Tibial nerve (tissue), 4 donors: ENCODE measurements at regions not wholly inside any gene's neighbourhood (a gene's known extent, or its start where the extent isn't known, plus 50 kb on each side); places are given as distances from the start of the nearest gene placed in this dataset.

Source experiments
- DNase-seq, 2 donors: peaks; one replicate each; pipeline ENCODE4 v3.0.0-alpha.2; 2019; ENCODE audit warnings: low spot score in 2 of 2
- H3K27ac ChIP-seq, 4 donors: fragments of 200-600 bp; sonication (generic) in 3 of 4; one replicate each; pipeline ENCODE4 v1.5.1; 2017 to 2019; ENCODE audit warnings: mild to moderate bottlenecking in 1 of 4
- H3K27me3 ChIP-seq, 2 donors: fragments of 200-600 bp; sonication (generic) in 1 of 2; one replicate each; pipeline versions ENCODE4 v1.5.1 to v1.6.0; 2017 to 2019
- H3K36me3 ChIP-seq, 3 donors: fragments of 200-600 bp; sonication (generic); one replicate each; pipeline ENCODE4 v1.5.1; 2018 to 2019
- H3K4me1 ChIP-seq, 4 donors: fragments of 200-600 bp; sonication (generic) in 3 of 4; one replicate each; pipeline ENCODE4 v1.5.1; 2017 to 2019
- H3K4me3 ChIP-seq, 4 donors: fragments of 200-600 bp; sonication (generic) in 3 of 4; one replicate each; pipeline ENCODE4 v1.5.1; 2017 to 2019; ENCODE audit warnings: mild to moderate bottlenecking in 1 of 4, moderate library complexity in 1 of 4
- H3K9me3 ChIP-seq, 4 donors: fragments of 200-600 bp; sonication (generic) in 3 of 4; one replicate each; pipeline ENCODE4 v1.5.1; 2017 to 2019
- EP300 ChIP-seq, 2 donors: sonication (generic); formaldehyde crosslinking; IDR thresholded peaks; one replicate each; pipeline ENCODE4 v1.6.1; 2017; ENCODE audit warnings: antibody characterized with exemption in 2 of 2, mild to moderate bottlenecking in 1 of 2
- POLR2A ChIP-seq, 2 donors: fragments of 450-650 bp; IDR thresholded peaks; one replicate each; pipeline ENCODE4 v1.6.1; 2017; ENCODE audit warnings: antibody characterized with exemption in 2 of 2, mild to moderate bottlenecking in 2 of 2, moderate library complexity in 2 of 2
- WGBS, 2 donors: methylation state at CpG; one replicate each; pipeline ENCODE4 v1.1.5; 2018; 5-methylcytosine and 5-hydroxymethylcytosine counted together
- TF ChIP-seq, protein P1 (sequence below), 5 experiments: fragments of 200-600 bp in 3 of 5; fragments of 450-650 bp in 2 of 5; sonication (generic) in 3 of 5; IDR thresholded peaks; one replicate each; pipeline ENCODE4 v1.5.1; 2016 to 2019; ENCODE audit warnings: antibody characterized with exemption in 5 of 5, mild to moderate bottlenecking in 3 of 5, moderate library complexity in 2 of 5

DNA sequence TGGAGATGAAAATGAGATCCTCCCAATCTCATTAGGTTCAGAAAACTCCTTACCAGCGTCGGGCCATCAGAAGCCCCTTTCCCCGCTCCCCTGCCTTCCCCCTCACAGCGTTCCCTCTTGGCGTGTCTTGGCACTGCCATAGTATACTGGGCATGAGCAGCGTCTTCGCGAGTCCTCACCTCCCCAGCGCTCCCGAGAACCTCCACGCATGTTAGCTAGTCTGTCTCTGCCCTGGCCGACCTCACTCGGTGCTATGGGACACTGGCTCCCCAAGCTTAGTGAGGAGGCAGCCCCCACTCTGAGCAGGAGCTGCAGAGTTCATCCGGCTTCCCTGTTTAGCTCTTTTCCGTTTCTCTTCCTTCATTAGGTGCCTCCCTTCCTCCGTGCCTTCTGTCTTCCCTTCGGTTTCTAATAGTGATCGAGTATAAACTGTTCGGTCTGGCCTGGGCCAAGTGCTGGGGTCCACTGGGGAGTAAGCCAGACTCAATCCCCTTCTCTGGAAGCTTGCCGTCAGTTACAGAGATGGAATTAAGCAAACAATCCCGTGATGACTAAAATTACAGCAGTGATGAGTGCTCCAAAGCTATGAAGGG, 63.8 kb upstream of the OPCML start:
- Histone ChIP-seq H3K36me3 (no peaks in the 10 kb centered on the region), H3K4me3 (no peak overlapping the region), H3K27ac (no peak overlapping the region), H3K9me3 (no peaks in the 10 kb centered on the region), H3K4me1 (no peaks in the 10 kb centered on the region), H3K27me3 (no peaks in the 10 kb centered on the region)
- TF ChIP-seq EP300 (IDR thresholded peaks at IDR 0.05) (no peak), POLR2A (IDR thresholded peaks at IDR 0.05) (no peak)
- TF ChIP-seq, protein P1, sequence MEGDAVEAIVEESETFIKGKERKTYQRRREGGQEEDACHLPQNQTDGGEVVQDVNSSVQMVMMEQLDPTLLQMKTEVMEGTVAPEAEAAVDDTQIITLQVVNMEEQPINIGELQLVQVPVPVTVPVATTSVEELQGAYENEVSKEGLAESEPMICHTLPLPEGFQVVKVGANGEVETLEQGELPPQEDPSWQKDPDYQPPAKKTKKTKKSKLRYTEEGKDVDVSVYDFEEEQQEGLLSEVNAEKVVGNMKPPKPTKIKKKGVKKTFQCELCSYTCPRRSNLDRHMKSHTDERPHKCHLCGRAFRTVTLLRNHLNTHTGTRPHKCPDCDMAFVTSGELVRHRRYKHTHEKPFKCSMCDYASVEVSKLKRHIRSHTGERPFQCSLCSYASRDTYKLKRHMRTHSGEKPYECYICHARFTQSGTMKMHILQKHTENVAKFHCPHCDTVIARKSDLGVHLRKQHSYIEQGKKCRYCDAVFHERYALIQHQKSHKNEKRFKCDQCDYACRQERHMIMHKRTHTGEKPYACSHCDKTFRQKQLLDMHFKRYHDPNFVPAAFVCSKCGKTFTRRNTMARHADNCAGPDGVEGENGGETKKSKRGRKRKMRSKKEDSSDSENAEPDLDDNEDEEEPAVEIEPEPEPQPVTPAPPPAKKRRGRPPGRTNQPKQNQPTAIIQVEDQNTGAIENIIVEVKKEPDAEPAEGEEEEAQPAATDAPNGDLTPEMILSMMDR (IDR thresholded peaks at IDR 0.05): no peak
- 85 to 89% methylated on average over 21 of the region's 21 CpGs for WGBS, 2 donors
- no peak for DNase-seq

DNA sequence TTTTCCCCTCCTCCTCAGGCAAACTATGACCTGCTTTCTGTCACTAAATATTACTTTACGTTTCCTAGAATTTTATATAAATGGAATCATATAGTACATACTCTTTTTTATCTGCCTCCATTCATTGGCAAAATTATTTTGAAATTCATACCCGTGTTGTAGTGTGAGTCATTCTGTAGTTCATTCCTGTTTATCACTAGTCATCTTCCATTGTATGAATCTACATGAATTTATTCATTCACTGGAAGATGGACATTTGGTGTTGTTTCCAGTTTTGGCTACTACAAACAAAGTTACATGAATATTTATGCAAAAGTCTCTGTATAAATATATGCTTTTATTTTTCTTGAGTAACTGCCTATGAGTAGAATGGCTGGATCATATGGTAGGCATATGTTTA, 60.7 kb upstream of the OPCML start:
- no peak overlapping the region for H3K4me3 ChIP-seq
- H3K9me3 ChIP-seq: no peaks in the 10 kb centered on the region
- no peaks in the 10 kb centered on the region for H3K36me3 ChIP-seq
- H3K27me3 ChIP-seq: no peaks in the 10 kb centered on the region
- no peak overlapping the region for H3K27ac ChIP-seq
- DNase-seq: no peak
- H3K4me1 ChIP-seq: no peaks in the 10 kb centered on the region
- TF ChIP-seq POLR2A (IDR thresholded peaks at IDR 0.05) (no peak), EP300 (IDR thresholded peaks at IDR 0.05) (no peak)
- TF ChIP-seq, protein P1 (IDR thresholded peaks at IDR 0.05): no peak
- WGBS, 2 donors: 66 to 73% methylated on average over 2 of the region's 2 CpGs

DNA sequence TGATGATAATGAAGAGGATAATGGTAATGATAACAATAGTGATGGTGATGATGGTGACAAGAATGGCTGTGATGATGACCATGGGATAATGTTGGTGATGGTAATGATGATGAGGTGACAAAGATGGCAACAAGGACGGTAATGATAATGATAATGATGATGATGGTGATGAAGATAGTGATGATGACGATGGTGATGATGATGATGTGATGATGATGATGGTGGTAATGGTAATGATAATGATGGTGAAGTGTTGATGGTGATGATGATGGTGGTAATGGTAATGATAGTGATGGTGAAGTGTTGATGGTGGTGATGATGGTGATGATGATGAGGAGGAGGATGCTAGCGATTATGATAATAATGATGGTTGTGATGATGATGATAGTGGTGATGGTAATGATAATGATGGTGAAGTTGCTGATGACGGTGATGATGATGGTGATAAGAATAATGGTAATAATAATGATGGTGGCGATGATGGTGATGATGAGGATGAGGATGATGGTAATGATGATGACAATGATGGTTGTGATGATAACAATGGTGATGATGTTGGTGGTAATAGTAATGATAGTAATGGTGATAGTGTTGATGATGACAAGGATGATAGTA, 54.7 kb upstream of the OPCML start:
- no peaks in the 10 kb centered on the region for H3K36me3 ChIP-seq
- H3K27ac ChIP-seq: no peak overlapping the region
- 92 to 94% methylated on average over 5 of the region's 5 CpGs for WGBS, 2 donors
- TF ChIP-seq EP300 (IDR thresholded peaks at IDR 0.05): no peak
- TF ChIP-seq, protein P1 (IDR thresholded peaks at IDR 0.05): no peak
- no peak for TF ChIP-seq POLR2A (IDR thresholded peaks at IDR 0.05)
- peaks cover 0 to 7% (median 0%) of the 10 kb centered on the region in 4 donors for H3K9me3 ChIP-seq
- no peak overlapping the region for H3K4me3 ChIP-seq
- no peaks in the 10 kb centered on the region for H3K4me1 ChIP-seq
- no peak for DNase-seq
- no peaks in the 10 kb centered on the region for H3K27me3 ChIP-seq

DNA sequence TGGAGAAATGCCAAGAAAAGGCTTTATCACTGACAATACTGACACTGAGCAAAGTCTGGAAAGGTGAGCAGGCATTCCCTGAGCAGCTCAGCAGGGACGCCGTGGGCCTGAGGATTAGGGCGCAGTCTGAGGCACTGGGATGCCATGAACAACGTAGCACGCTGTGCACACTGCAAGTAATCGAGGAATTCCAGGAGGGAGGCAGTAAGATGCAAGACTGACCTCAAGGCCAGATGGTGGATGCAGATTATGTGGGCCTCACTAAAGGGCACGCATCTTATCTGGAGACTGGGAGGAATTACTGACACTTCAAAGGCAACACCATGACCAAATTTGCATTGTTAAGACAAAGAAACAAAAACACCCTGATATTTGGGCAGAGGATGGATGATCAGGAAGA, 50.4 kb upstream of the OPCML start:
- WGBS, 2 donors: 72 to 75% methylated on average over 7 of the region's 7 CpGs
- DNase-seq: no peak
- H3K4me1 ChIP-seq: no peaks in the 10 kb centered on the region
- TF ChIP-seq, protein P1 (IDR thresholded peaks at IDR 0.05): no peak
- TF ChIP-seq POLR2A (IDR thresholded peaks at IDR 0.05) (no peak), EP300 (IDR thresholded peaks at IDR 0.05) (no peak)
- H3K4me3 ChIP-seq: no peak overlapping the region
- peaks cover 0 to 7% (median 0%) of the 10 kb centered on the region in 4 donors for H3K9me3 ChIP-seq
- H3K27me3 ChIP-seq: no peaks in the 10 kb centered on the region
- no peaks in the 10 kb centered on the region for H3K36me3 ChIP-seq
- H3K27ac ChIP-seq: no peak overlapping the region

DNA sequence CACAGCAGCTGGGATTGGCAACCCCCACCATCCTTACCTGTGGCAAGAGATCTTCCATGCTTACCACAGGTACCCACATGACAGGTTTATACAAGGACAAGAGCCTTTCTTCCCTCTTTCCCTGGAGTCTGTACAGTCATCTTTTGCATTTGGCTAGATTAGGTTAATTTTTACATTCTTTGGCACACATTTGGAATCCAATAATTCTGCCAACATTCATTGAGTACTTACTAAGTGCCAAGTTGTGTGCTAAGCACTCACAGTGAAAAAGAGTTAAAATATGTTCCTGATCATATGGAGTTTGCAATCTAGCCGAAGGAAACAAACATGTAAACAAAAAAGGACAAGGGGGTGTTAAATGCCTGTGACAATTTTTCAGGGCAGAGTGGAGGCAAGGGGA, 50.0 kb upstream of the OPCML start:
- H3K27ac ChIP-seq: no peak overlapping the region
- 72 to 75% methylated on average over 1 of the region's 1 CpG for WGBS, 2 donors
- H3K36me3 ChIP-seq: no peaks in the 10 kb centered on the region
- DNase-seq: no peak
- TF ChIP-seq POLR2A (IDR thresholded peaks at IDR 0.05) (no peak), EP300 (IDR thresholded peaks at IDR 0.05) (no peak)
- TF ChIP-seq, protein P1 (IDR thresholded peaks at IDR 0.05): no peak
- H3K9me3 ChIP-seq: peaks cover 0 to 7% (median 0%) of the 10 kb centered on the region in 4 donors
- H3K4me1 ChIP-seq: no peaks in the 10 kb centered on the region
- H3K4me3 ChIP-seq: no peak overlapping the region
- H3K27me3 ChIP-seq: no peaks in the 10 kb centered on the region
